ENCODE measurements at regions not wholly inside any gene's neighbourhood (a gene's known extent, or its start where the extent isn't known, plus 50 kb on each side); places are given as distances from the start of the nearest gene placed in this dataset.

DNA sequence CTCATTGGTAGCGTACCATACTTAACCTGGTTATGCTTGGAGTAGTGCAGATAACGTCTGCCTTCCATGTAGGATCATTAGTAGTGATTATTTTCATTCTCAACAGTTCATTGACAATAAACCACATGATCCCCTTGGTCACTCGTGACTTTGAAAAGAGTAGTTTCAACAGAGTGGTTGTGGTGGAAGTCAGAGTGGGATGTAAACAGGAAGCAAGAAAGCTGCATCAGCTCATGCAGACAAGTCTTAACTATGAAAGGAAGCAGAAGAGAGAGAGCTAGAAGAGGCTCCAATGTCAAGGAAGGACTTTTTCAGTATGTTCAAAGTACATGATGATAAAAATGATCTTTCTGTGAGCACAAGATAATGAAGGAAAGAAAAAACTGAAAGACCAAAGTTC lies 287.4 kb downstream of the MBD2 start:
- TF ChIP-seq, protein P1, sequence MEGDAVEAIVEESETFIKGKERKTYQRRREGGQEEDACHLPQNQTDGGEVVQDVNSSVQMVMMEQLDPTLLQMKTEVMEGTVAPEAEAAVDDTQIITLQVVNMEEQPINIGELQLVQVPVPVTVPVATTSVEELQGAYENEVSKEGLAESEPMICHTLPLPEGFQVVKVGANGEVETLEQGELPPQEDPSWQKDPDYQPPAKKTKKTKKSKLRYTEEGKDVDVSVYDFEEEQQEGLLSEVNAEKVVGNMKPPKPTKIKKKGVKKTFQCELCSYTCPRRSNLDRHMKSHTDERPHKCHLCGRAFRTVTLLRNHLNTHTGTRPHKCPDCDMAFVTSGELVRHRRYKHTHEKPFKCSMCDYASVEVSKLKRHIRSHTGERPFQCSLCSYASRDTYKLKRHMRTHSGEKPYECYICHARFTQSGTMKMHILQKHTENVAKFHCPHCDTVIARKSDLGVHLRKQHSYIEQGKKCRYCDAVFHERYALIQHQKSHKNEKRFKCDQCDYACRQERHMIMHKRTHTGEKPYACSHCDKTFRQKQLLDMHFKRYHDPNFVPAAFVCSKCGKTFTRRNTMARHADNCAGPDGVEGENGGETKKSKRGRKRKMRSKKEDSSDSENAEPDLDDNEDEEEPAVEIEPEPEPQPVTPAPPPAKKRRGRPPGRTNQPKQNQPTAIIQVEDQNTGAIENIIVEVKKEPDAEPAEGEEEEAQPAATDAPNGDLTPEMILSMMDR (IDR thresholded peaks at IDR 0.05) = no peak
- TF ChIP-seq POLR2A (IDR thresholded peaks at IDR 0.05) = no peak
